Tibial artery (tissue), 4 donors: ENCODE measurements at regions not wholly inside any gene's neighbourhood (a gene's known extent, or its start where the extent isn't known, plus 50 kb on each side); places are given as distances from the start of the nearest gene placed in this dataset.

Experiments
- DNase-seq, 2 donors: peaks; one replicate each; pipeline ENCODE4 v3.0.0-alpha.2; 2019
- H3K27ac ChIP-seq, 2 donors: fragments of 200-600 bp; sonication (generic) in 1 of 2; 1 replicate in 1 of 2; 2 replicates in 1 of 2; pipeline ENCODE4 v1.5.1; 2018 to 2019; ENCODE audit warnings: mild to moderate bottlenecking in 1 of 2
- H3K27me3 ChIP-seq, 2 donors: fragments of 200-600 bp; sonication (generic) in 1 of 2; one replicate each; pipeline versions ENCODE4 v1.5.1 to v1.6.0; 2016 to 2019
- H3K36me3 ChIP-seq, 3 donors: fragments of 200-600 bp; sonication (generic) in 2 of 3; one replicate each; pipeline ENCODE4 v1.5.1; 2016 to 2019; ENCODE audit warnings: mild to moderate bottlenecking in 2 of 3
- H3K4me1 ChIP-seq, 4 donors: fragments of 200-600 bp; sonication (generic) in 2 of 4; 1 replicate in 3 of 4; 2 replicates in 1 of 4; pipeline ENCODE4 v1.5.1; 2016 to 2019
- H3K4me3 ChIP-seq, 2 donors: fragments of 200-600 bp; sonication (generic) in 1 of 2; 1 replicate in 1 of 2; 2 replicates in 1 of 2; pipeline ENCODE4 v1.5.1; 2018 to 2019; ENCODE audit warnings: mild to moderate bottlenecking in 2 of 2
- H3K9me3 ChIP-seq, 3 donors: fragments of 200-600 bp; sonication (generic) in 1 of 3; one replicate each; pipeline ENCODE4 v1.5.1; 2016 to 2019
- CTCF ChIP-seq, 2 experiments: fragments of 200-600 bp in 1 of 2; fragments of 450-650 bp in 1 of 2; IDR thresholded peaks; one replicate each; pipeline ENCODE4 v1.5.1; 2017 to 2019; ENCODE audit warnings: antibody characterized with exemption in 2 of 2, mild to moderate bottlenecking in 1 of 2, moderate library complexity in 1 of 2
- intact Hi-C: fragments of 100-400 bp; cut with DNase I; formaldehyde crosslinking; loops from one replicate; pipeline ENCODE4 v1.15.0; 2023; ENCODE audit warnings: low total_unique reads

GRCh38 chr18:75140296-75140695, 68.6 kb downstream of the PTGR3 start:
- Histone ChIP-seq H3K36me3 (no peaks in the 10 kb centered on the region), H3K27ac (no peak overlapping the region), H3K27me3 (peaks cover 0 to 3% of the 10 kb centered on the region in 2 donors), H3K9me3 (peaks cover 0 to 9% (median 0%) of the 10 kb centered on the region in 3 donors), H3K4me3 (no peak overlapping the region), H3K4me1 (no peaks in the 10 kb centered on the region)
- no peak for DNase-seq
- TF ChIP-seq CTCF (IDR thresholded peaks at IDR 0.05): no peak
- intact Hi-C loops: no loop called here

- Histone ChIP-seq H3K27me3 (peaks cover 0 to 8% of the 10 kb centered on the region in 2 donors), H3K27ac (no peak overlapping the region), H3K4me1 (no peaks in the 10 kb centered on the region), H3K9me3 (no peaks in the 10 kb centered on the region), H3K36me3 (no peaks in the 10 kb centered on the region), H3K4me3 (no peak overlapping the region)
- no peak for TF ChIP-seq CTCF (IDR thresholded peaks at IDR 0.05)
- intact Hi-C loops: no loop called here
- DNase-seq: peak in 1 of 2 donors; percentile 45
These were observed 69.6 kb downstream of the PTGR3 start for GRCh38 chr18:75139226-75139911.

- no peak overlapping the region for H3K4me3 ChIP-seq
- no peaks in the 10 kb centered on the region for H3K4me1 ChIP-seq
- no peak overlapping the region for H3K27ac ChIP-seq
- no peaks in the 10 kb centered on the region for H3K9me3 ChIP-seq
- no peak for TF ChIP-seq CTCF (IDR thresholded peaks at IDR 0.05)
- H3K36me3 ChIP-seq: no peaks in the 10 kb centered on the region
- DNase-seq: peak in 1 of 2 donors; percentile 29
- intact Hi-C loops: no loop called here
- peaks cover 0 to 14% of the 10 kb centered on the region in 2 donors for H3K27me3 ChIP-seq
These were observed 71.5 kb downstream of the PTGR3 start for GRCh38 chr18:75137346-75137877.

- no peak overlapping the region for H3K27ac ChIP-seq
- peak in 1 of 2 donors; percentile 38 for DNase-seq
- H3K9me3 ChIP-seq: no peaks in the 10 kb centered on the region
These were observed 73.7 kb downstream of the PTGR3 start for GRCh38 chr18:75135158-75135725.

GRCh38 chr18:75134611-75134975, 74.3 kb downstream of the PTGR3 start:
- TF ChIP-seq CTCF (IDR thresholded peaks at IDR 0.05): no peak
- peak in 1 of 2 donors; percentile 40 for DNase-seq
- Histone ChIP-seq H3K4me3 (no peak overlapping the region), H3K27me3 (peaks cover 0 to 14% of the 10 kb centered on the region in 2 donors), H3K36me3 (no peaks in the 10 kb centered on the region), H3K4me1 (peaks cover 0 to 9% (median 0%) of the 10 kb centered on the region in 4 donors), H3K27ac (no peak overlapping the region), H3K9me3 (no peaks in the 10 kb centered on the region)
- intact Hi-C loops: no loop called here

More at GRCh38 chr18:75135158-75135725, 73.7 kb downstream of the PTGR3 start:
- TF ChIP-seq CTCF (IDR thresholded peaks at IDR 0.05): no peak
- intact Hi-C loops: no loop called here
- H3K4me3 ChIP-seq: no peak overlapping the region
- peaks cover 0 to 9% (median 0%) of the 10 kb centered on the region in 4 donors for H3K4me1 ChIP-seq
- no peaks in the 10 kb centered on the region for H3K36me3 ChIP-seq
- H3K27me3 ChIP-seq: peaks cover 0 to 14% of the 10 kb centered on the region in 2 donors
